ENCODE measurements at regions not wholly inside any gene's neighbourhood (a gene's known extent, or its start where the extent isn't known, plus 50 kb on each side); places are given as distances from the start of the nearest gene placed in this dataset.
A peak's percentile ranks its signal among the peaks of the same experiment; 100 is the strongest.

GRCh38 chr16:49022351-49022963, 259.2 kb downstream of the CBLN1 start:
- FAIRE-seq = no peak

- no peak for FAIRE-seq
Measured at GRCh38 chr16:49021136-49021535, 260.5 kb downstream of the CBLN1 start.

GRCh38 chr16:49020436-49020835, 261.2 kb downstream of the CBLN1 start:
- no peak for FAIRE-seq

- FAIRE-seq = no peak
Measured at GRCh38 chr16:49019831-49020230, 261.8 kb downstream of the CBLN1 start.

- FAIRE-seq = peak; percentile 31
Measured at GRCh38 chr16:49019081-49019633, 262.5 kb downstream of the CBLN1 start.

GRCh38 chr16:49018259-49018931, 263.2 kb downstream of the CBLN1 start:
- no peak for FAIRE-seq

- peak; percentile 84 for FAIRE-seq
Measured at GRCh38 chr16:49017501-49017900, 264.1 kb downstream of the CBLN1 start.

- FAIRE-seq = no peak
Measured at GRCh38 chr16:49016461-49016860, 265.2 kb downstream of the CBLN1 start.

GRCh38 chr16:49015225-49015592, 266.4 kb downstream of the CBLN1 start:
- FAIRE-seq = no peak

GRCh38 chr16:49014277-49015224, 267.1 kb downstream of the CBLN1 start:
- FAIRE-seq = no peak

- no peak for FAIRE-seq
Measured at GRCh38 chr16:49013727-49014080, 267.9 kb downstream of the CBLN1 start.

GRCh38 chr16:49012961-49013726, 268.5 kb downstream of the CBLN1 start:
- FAIRE-seq = no peak

- FAIRE-seq = no peak
Measured at GRCh38 chr16:49011901-49012300, 269.7 kb downstream of the CBLN1 start.

GRCh38 chr16:49010879-49011278, 270.8 kb downstream of the CBLN1 start:
- FAIRE-seq = no peak

- peak; percentile 77 for FAIRE-seq
Measured at GRCh38 chr16:49010396-49010795, 271.2 kb downstream of the CBLN1 start.

- FAIRE-seq = no peak
Measured at GRCh38 chr16:49009204-49009603, 272.4 kb downstream of the CBLN1 start.

- no peak for FAIRE-seq
Measured at GRCh38 chr16:49003992-49004391, 277.6 kb downstream of the CBLN1 start.

GRCh38 chr16:49003022-49003421, 278.6 kb downstream of the CBLN1 start:
- no peak for FAIRE-seq

GRCh38 chr16:49000594-49000993, 281.0 kb downstream of the CBLN1 start:
- FAIRE-seq = no peak

- FAIRE-seq = no peak
Measured at GRCh38 chr16:48999508-48999907, 282.1 kb downstream of the CBLN1 start.

GRCh38 chr16:48999044-48999443, 282.6 kb downstream of the CBLN1 start:
- FAIRE-seq = no peak

GRCh38 chr16:48997946-48998345, 283.7 kb downstream of the CBLN1 start:
- FAIRE-seq = no peak
